PC-9 (cell line): ENCODE measurements at regions not wholly inside any gene's neighbourhood (a gene's known extent, or its start where the extent isn't known, plus 50 kb on each side); places are given as distances from the start of the nearest gene placed in this dataset.

Source experiments
- BruUV-seq: library from RNA; stranded (reverse); fragments of 400-500 nt; replicated peaks from 2 replicates; lab custom pipeline; 2021; lab: Mats Ljungman, UMichigan
- CTCF ChIA-PET: fragments of 300-600 bp; sonication (Branson Sonifier 250); formaldehyde crosslinking; loops from one replicate; lab custom pipeline; 2022; ENCODE audit warnings: antibody characterized with exemption; lab: Charles Lee
- POLR2A ChIA-PET: fragments of 300-600 bp; sonication (Branson Sonifier 250); formaldehyde crosslinking; loops from one replicate; lab custom pipeline; 2022; ENCODE audit warnings: antibody characterized with exemption; ENCODE audit not compliant: unreplicated experiment; lab: Charles Lee
- DNase-seq, 2 experiments: peaks; one replicate each; pipeline versions ENCODE4 v3.0.0 to v3.0.0-alpha.2; 2015 to 2022; ENCODE audit warnings: mixed read lengths in 1 of 2
- H2AFZ ChIP-seq: fragments of 200-600 bp; sonication (generic); 2 replicates; pipeline ENCODE4 v1.8.1; 2017; ENCODE audit warnings: antibody characterized with exemption
- H3F3A ChIP-seq: fragments of 200-600 bp; sonication (generic); 2 replicates; pipeline ENCODE4 v1.8.1; 2017; ENCODE audit warnings: antibody characterized with exemption, mild to moderate bottlenecking, low read depth; ENCODE audit not compliant: insufficient read depth
- H3K27ac ChIP-seq: fragments of 200-600 bp; sonication (generic); 2 replicates; pipeline ENCODE4 v1.6.1; 2016; ENCODE audit warnings: mixed run types
- H3K27me3 ChIP-seq: fragments of 200-600 bp; sonication (generic); 2 replicates; pipeline ENCODE4 v1.6.1; 2016; ENCODE audit warnings: low read depth, mixed run types; ENCODE audit not compliant: insufficient read depth
- H3K36me3 ChIP-seq: fragments of 200-600 bp; sonication (generic); 2 replicates; pipeline ENCODE4 v1.6.1; 2016; ENCODE audit warnings: low read depth, mixed run types
- H3K4me1 ChIP-seq: fragments of 200-600 bp; sonication (generic); replicated peaks from 2 replicates; pipeline ENCODE4 v1.6.1; 2016; ENCODE audit warnings: mixed run types; ENCODE audit not compliant: insufficient read depth
- H3K4me2 ChIP-seq: fragments of 200-600 bp; sonication (generic); 2 replicates; pipeline ENCODE4 v1.6.1; 2017; ENCODE audit warnings: mixed run types
- H3K4me3 ChIP-seq: fragments of 200-600 bp; sonication (generic); 2 replicates; pipeline ENCODE4 v1.6.1; 2016; ENCODE audit warnings: mixed run types
- H3K79me2 ChIP-seq: fragments of 200-600 bp; sonication (generic); 2 replicates; pipeline ENCODE4 v1.6.1; 2017; ENCODE audit warnings: low read depth, mixed run types
- H3K9me2 ChIP-seq: fragments of 200-600 bp; sonication (generic); 2 replicates; pipeline ENCODE4 v1.8.1; 2017; ENCODE audit warnings: mild to moderate bottlenecking; ENCODE audit not compliant: insufficient read depth
- H3K9me3 ChIP-seq: fragments of 200-600 bp; sonication (generic); 2 replicates; pipeline ENCODE4 v1.8.1; 2016; ENCODE audit warnings: low read depth; ENCODE audit not compliant: insufficient read depth
- H4K20me1 ChIP-seq: fragments of 200-600 bp; sonication (generic); 2 replicates; pipeline ENCODE4 v1.8.1; 2017; ENCODE audit not compliant: insufficient read depth
- EZH2 ChIP-seq: fragments of 200-600 bp; sonication (generic); IDR thresholded peaks from 2 replicates; pipeline ENCODE4 v1.8.0; 2017; ENCODE audit warnings: antibody characterized with exemption, low read depth
- intact Hi-C: fragments of 100-400 bp; cut with micrococcal nuclease; formaldehyde crosslinking; loops from one replicate; pipeline ENCODE4 v1.10.0; 2022; ENCODE audit not compliant: unreplicated experiment
- TF ChIP-seq, protein P1 (sequence below): fragments of 200-600 bp; sonication (generic); conservative IDR thresholded peaks from 2 replicates; pipeline ENCODE4 v1.6.1; 2017; ENCODE audit warnings: mixed run types, antibody characterized with exemption, mild to moderate bottlenecking, moderate library complexity

DNA sequence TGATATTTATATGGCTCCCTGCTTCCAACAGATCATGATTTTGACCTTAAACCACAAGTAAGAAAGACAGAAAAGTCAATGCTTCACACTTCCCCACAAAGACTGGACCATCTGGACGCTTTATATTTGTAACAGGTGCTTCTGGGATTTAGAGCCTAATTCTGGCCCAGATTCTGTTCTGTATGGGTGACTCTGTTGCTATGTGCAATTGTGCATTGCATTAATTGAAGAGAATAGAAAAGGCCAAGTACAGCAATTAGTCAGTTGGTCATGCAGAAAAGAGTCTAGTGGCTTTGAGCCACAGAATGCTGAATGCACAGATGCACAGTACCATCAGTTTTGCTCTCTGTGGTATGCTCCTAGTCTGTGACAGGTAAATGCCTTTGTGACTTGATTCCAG is 657.4 kb upstream of the ATXN8OS start:
- H4K20me1 ChIP-seq: no peaks in the 10 kb centered on the region
- TF ChIP-seq, protein P1, sequence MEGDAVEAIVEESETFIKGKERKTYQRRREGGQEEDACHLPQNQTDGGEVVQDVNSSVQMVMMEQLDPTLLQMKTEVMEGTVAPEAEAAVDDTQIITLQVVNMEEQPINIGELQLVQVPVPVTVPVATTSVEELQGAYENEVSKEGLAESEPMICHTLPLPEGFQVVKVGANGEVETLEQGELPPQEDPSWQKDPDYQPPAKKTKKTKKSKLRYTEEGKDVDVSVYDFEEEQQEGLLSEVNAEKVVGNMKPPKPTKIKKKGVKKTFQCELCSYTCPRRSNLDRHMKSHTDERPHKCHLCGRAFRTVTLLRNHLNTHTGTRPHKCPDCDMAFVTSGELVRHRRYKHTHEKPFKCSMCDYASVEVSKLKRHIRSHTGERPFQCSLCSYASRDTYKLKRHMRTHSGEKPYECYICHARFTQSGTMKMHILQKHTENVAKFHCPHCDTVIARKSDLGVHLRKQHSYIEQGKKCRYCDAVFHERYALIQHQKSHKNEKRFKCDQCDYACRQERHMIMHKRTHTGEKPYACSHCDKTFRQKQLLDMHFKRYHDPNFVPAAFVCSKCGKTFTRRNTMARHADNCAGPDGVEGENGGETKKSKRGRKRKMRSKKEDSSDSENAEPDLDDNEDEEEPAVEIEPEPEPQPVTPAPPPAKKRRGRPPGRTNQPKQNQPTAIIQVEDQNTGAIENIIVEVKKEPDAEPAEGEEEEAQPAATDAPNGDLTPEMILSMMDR: no peak
- TF ChIP-seq EZH2: no peak
- no peak overlapping the region for H3K4me2 ChIP-seq
- H3K36me3 ChIP-seq: no peaks in the 10 kb centered on the region
- no peak overlapping the region for H3K4me3 ChIP-seq
- no peaks in the 10 kb centered on the region for H3K79me2 ChIP-seq
- no peaks in the 10 kb centered on the region for H3K9me2 ChIP-seq
- no peaks in the 10 kb centered on the region for H3K9me3 ChIP-seq
- no peaks in the 10 kb centered on the region for H3K4me1 ChIP-seq
- intact Hi-C loops: no loop called here
- no TSS peak for BruUV-seq
- H3K27me3 ChIP-seq: no peaks in the 10 kb centered on the region
- ChIA-PET CTCF (no interaction called here), POLR2A (no interaction called here)
- DNase-seq: no peak
- H3K27ac ChIP-seq: no peak overlapping the region
- H3F3A ChIP-seq: no peaks in the 10 kb centered on the region
- no peak overlapping the region for H2AFZ ChIP-seq

DNA sequence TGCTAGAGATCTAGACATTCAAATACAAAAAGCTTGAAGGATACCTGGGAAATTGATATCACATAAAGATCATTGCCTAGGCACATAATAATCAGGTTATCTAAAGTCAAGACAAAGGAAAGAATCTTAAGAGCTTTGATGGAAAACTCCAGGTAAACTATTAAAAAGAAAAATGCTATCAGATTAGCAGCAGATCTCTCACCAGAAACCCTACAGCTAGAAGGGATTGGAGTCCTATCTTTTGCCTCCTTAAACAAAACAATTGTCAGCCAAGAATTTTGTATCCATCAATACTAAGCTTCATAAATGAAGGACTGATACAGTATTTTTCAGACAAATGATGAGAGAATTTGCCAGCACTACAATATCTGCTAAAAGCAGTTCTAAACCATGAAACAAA is 682.4 kb upstream of the ATXN8OS start:
- no peak overlapping the region for H3K4me3 ChIP-seq
- H3K27me3 ChIP-seq: no peaks in the 10 kb centered on the region
- no peak overlapping the region for H2AFZ ChIP-seq
- BruUV-seq: no TSS peak
- TF ChIP-seq, protein P1: no peak
- TF ChIP-seq EZH2: no peak
- ChIA-PET POLR2A (no interaction called here), CTCF (no interaction called here)
- no peaks in the 10 kb centered on the region for H3K4me1 ChIP-seq
- intact Hi-C loops: no loop called here
- H3K27ac ChIP-seq: no peak overlapping the region
- no peaks in the 10 kb centered on the region for H3F3A ChIP-seq
- no peak overlapping the region for H3K4me2 ChIP-seq
- H4K20me1 ChIP-seq: no peaks in the 10 kb centered on the region
- H3K9me3 ChIP-seq: no peaks in the 10 kb centered on the region
- no peak for DNase-seq
- H3K9me2 ChIP-seq: no peaks in the 10 kb centered on the region
- no peaks in the 10 kb centered on the region for H3K79me2 ChIP-seq
- H3K36me3 ChIP-seq: no peaks in the 10 kb centered on the region

GRCh38 chr13:69423844-69424243 is 683.8 kb upstream of the ATXN8OS start:
- no TSS peak for BruUV-seq
- H3K79me2 ChIP-seq: no peaks in the 10 kb centered on the region
- H3K27me3 ChIP-seq: no peaks in the 10 kb centered on the region
- no peak for DNase-seq
- no peaks in the 10 kb centered on the region for H3F3A ChIP-seq
- POLR2A ChIA-PET: no interaction called here
- H3K36me3 ChIP-seq: no peaks in the 10 kb centered on the region
- H3K9me3 ChIP-seq: no peaks in the 10 kb centered on the region
- H3K4me2 ChIP-seq: no peak overlapping the region
- H3K27ac ChIP-seq: no peak overlapping the region
- CTCF ChIA-PET: no interaction called here
- H3K9me2 ChIP-seq: no peaks in the 10 kb centered on the region
- TF ChIP-seq, protein P1: no peak
- TF ChIP-seq EZH2: no peak
- H3K4me3 ChIP-seq: no peak overlapping the region
- H4K20me1 ChIP-seq: no peaks in the 10 kb centered on the region
- intact Hi-C loops: no loop called here
- no peaks in the 10 kb centered on the region for H3K4me1 ChIP-seq
- H2AFZ ChIP-seq: no peak overlapping the region
